CD14-positive monocyte (primary cell): ENCODE measurements at regions not wholly inside any gene's neighbourhood (a gene's known extent, or its start where the extent isn't known, plus 50 kb on each side); places are given as distances from the start of the nearest gene placed in this dataset.

Experiments used
- DNase-seq, 3 donors: peaks; one replicate each; pipeline ENCODE4 v3.0.0-alpha.2; 2011 to 2022
- H2AFZ ChIP-seq: 2 replicates; pipeline ENCODE4 v1.6.0; 2012; ENCODE audit warnings: mild to moderate bottlenecking, low read depth, low read length, inconsistent platforms; ENCODE audit not compliant: insufficient read depth, poor library complexity, severe bottlenecking
- H3K27ac ChIP-seq, 2 donors: 1 replicate in 1 of 2; 2 replicates in 1 of 2; pipeline ENCODE4 v1.5.1; 2012 to 2013; ENCODE audit warnings: low read length in 2 of 2, control low read depth in 1 of 2, inconsistent platforms in 1 of 2, low read depth in 1 of 2, mild to moderate bottlenecking in 1 of 2
- H3K27me3 ChIP-seq, 2 donors: one replicate each; pipeline versions ENCODE4 v1.6.0 to v1.6.1; 2011 to 2013; ENCODE audit warnings: low read length in 2 of 2; ENCODE audit not compliant: control insufficient read depth in 2 of 2, insufficient read depth in 2 of 2
- H3K36me3 ChIP-seq, 2 donors: replicated peaks in 1 of 2; 1 replicate in 1 of 2; 2 replicates in 1 of 2; pipeline versions ENCODE4 v1.5.1 to v1.6.1; 2012 to 2013; ENCODE audit warnings: low read length in 2 of 2, control low read depth in 1 of 2, inconsistent platforms in 1 of 2, mild to moderate bottlenecking in 1 of 2; ENCODE audit not compliant: insufficient read depth in 2 of 2, control insufficient read depth in 1 of 2
- H3K4me1 ChIP-seq, 2 donors: 1 replicate in 1 of 2; 2 replicates in 1 of 2; pipeline versions ENCODE4 v1.5.1 to v1.6.1; 2012 to 2013; ENCODE audit warnings: low read length in 2 of 2, control low read depth in 1 of 2, inconsistent platforms in 1 of 2, mild to moderate bottlenecking in 1 of 2, moderate library complexity in 1 of 2; ENCODE audit not compliant: insufficient read depth in 2 of 2, control insufficient read depth in 1 of 2
- H3K4me2 ChIP-seq: replicated peaks from 2 replicates; pipeline ENCODE3; 2012; ENCODE audit warnings: low read length, moderate library complexity, mild to moderate bottlenecking; ENCODE audit not compliant: poor library complexity, severe bottlenecking; ENCODE audit errors: extremely low read depth
- H3K4me3 ChIP-seq, 3 experiments: fragments of 200-600 bp in 1 of 3; sonication (generic) in 1 of 3; replicated peaks in 1 of 3; 1 replicate in 2 of 3; 2 replicates in 1 of 3; pipeline ENCODE4 v1.5.1; 2011 to 2013; ENCODE audit warnings: low read length in 3 of 3, mild to moderate bottlenecking in 3 of 3, control low read depth in 2 of 3, low read depth in 2 of 3, inconsistent platforms in 1 of 3, moderate library complexity in 1 of 3
- H3K79me2 ChIP-seq: 2 replicates; pipeline ENCODE4 v1.6.0; 2012; ENCODE audit warnings: mild to moderate bottlenecking, control low read depth, inconsistent platforms, low read length, moderate library complexity; ENCODE audit not compliant: insufficient read depth
- H3K9ac ChIP-seq: 2 replicates; pipeline ENCODE4 v1.6.0; 2017; ENCODE audit warnings: low read length, mild to moderate bottlenecking; ENCODE audit not compliant: insufficient read depth, poor library complexity, severe bottlenecking
- H3K9me3 ChIP-seq, 2 donors: replicated peaks in 1 of 2; 1 replicate in 1 of 2; 2 replicates in 1 of 2; pipeline versions ENCODE4 v1.5.1 to v1.6.1; 2012 to 2013; ENCODE audit warnings: low read length in 2 of 2, control low read depth in 1 of 2; ENCODE audit not compliant: control insufficient read depth in 1 of 2, insufficient read depth in 1 of 2
- H4K20me1 ChIP-seq: 2 replicates; pipeline ENCODE4 v1.6.0; 2012; ENCODE audit warnings: mild to moderate bottlenecking, low read length, control low read depth, moderate library complexity; ENCODE audit not compliant: insufficient read depth
- H3K27ac Mint-ChIP-seq, 7 donors: one replicate each; pipeline ENCODE4 v1.8.0; 2020; ENCODE audit warnings: mild to moderate bottlenecking in 7 of 7, mixed read lengths in 7 of 7, moderate library complexity in 6 of 7, inconsistent platforms in 2 of 7
- H3K27me3 Mint-ChIP-seq, 3 donors: one replicate each; pipeline ENCODE4 v1.8.0; 2021 to 2022; ENCODE audit warnings: low read depth in 3 of 3, mild to moderate bottlenecking in 3 of 3, mixed read lengths in 3 of 3, moderate library complexity in 3 of 3, inconsistent platforms in 1 of 3
- H3K36me3 Mint-ChIP-seq, 2 donors: one replicate each; pipeline ENCODE4 v1.8.0; 2020; ENCODE audit warnings: mixed read lengths in 2 of 2, inconsistent platforms in 1 of 2, mild to moderate bottlenecking in 1 of 2
- H3K4me1 Mint-ChIP-seq: one replicate; pipeline ENCODE4 v1.8.0; 2020; ENCODE audit warnings: mild to moderate bottlenecking, mixed read lengths
- H3K4me3 Mint-ChIP-seq, 2 donors: one replicate each; pipeline ENCODE4 v1.8.0; 2020; ENCODE audit warnings: mild to moderate bottlenecking in 2 of 2, mixed read lengths in 2 of 2, moderate library complexity in 1 of 2
- H3K9me3 Mint-ChIP-seq, 7 donors: one replicate each; pipeline ENCODE4 v1.8.0; 2020 to 2022; ENCODE audit warnings: mixed read lengths in 7 of 7, mild to moderate bottlenecking in 6 of 7, moderate library complexity in 6 of 7, inconsistent platforms in 2 of 7
- CTCF ChIP-seq: fragments of 200-600 bp; IDR thresholded peaks from one replicate; pipeline ENCODE4 v1.8.0; 2022; ENCODE audit warnings: antibody characterized with exemption, mild to moderate bottlenecking
- WGBS: methylation state at CpG from one replicate; pipeline ENCODE4 v1.1.5; 2013; ENCODE audit warnings: missing lambda C conversion rate; ENCODE audit not compliant: insufficient coverage; 5-methylcytosine and 5-hydroxymethylcytosine counted together
- intact Hi-C, 2 donors: fragments of 100-400 bp; cut with micrococcal nuclease; formaldehyde crosslinking; loops; one replicate each; pipeline versions ENCODE4 v1.15.0 to v1.15.1; 2023

GRCh38 chr9:22954964-22955363 lies 508.3 kb downstream of the DMRTA1 start:
- Histone ChIP-seq H3K4me2 (no peak overlapping the region), H3K27me3 (no peaks in the 10 kb centered on the region), H3K9ac (no peak overlapping the region), H3K9me3 (peaks cover 0 to 3% of the 10 kb centered on the region in 2 donors), H3K36me3 (no peaks in the 10 kb centered on the region), H3K4me3 (no peak overlapping the region), H3K27ac (no peak overlapping the region), H2AFZ (no peak overlapping the region), H3K79me2 (no peaks in the 10 kb centered on the region), H4K20me1 (no peaks in the 10 kb centered on the region), H3K4me1 (no peaks in the 10 kb centered on the region)
- no CpG with 5 or more reads among the region's 5 CpGs for WGBS
- H3K27me3 Mint-ChIP-seq: no peaks in the 10 kb centered on the region
- intact Hi-C loops: no loop called here
- H3K4me3 Mint-ChIP-seq: no peak overlapping the region
- H3K27ac Mint-ChIP-seq: no peak overlapping the region
- no peak for TF ChIP-seq CTCF
- peaks cover 0 to 4% (median 2%) of the 10 kb centered on the region in 7 donors for H3K9me3 Mint-ChIP-seq
- no peak for DNase-seq
- no peaks in the 10 kb centered on the region for H3K36me3 Mint-ChIP-seq
- no peaks in the 10 kb centered on the region for H3K4me1 Mint-ChIP-seq

GRCh38 chr9:22969350-22969979 lies 522.8 kb downstream of the DMRTA1 start:
- Histone ChIP-seq H3K4me1 (no peaks in the 10 kb centered on the region), H3K9me3 (no peaks in the 10 kb centered on the region), H3K79me2 (no peaks in the 10 kb centered on the region), H3K36me3 (no peaks in the 10 kb centered on the region), H3K4me2 (no peak overlapping the region), H3K27me3 (no peaks in the 10 kb centered on the region), H3K27ac (no peak overlapping the region), H3K4me3 (no peak overlapping the region), H2AFZ (no peak overlapping the region), H4K20me1 (no peaks in the 10 kb centered on the region), H3K9ac (no peak overlapping the region)
- H3K36me3 Mint-ChIP-seq: no peaks in the 10 kb centered on the region
- no peaks in the 10 kb centered on the region for H3K9me3 Mint-ChIP-seq
- H3K4me3 Mint-ChIP-seq: no peak overlapping the region
- no peaks in the 10 kb centered on the region for H3K27me3 Mint-ChIP-seq
- no peak for DNase-seq
- no peak overlapping the region for H3K27ac Mint-ChIP-seq
- intact Hi-C loops: no loop called here
- TF ChIP-seq CTCF: no peak
- no peaks in the 10 kb centered on the region for H3K4me1 Mint-ChIP-seq
